GM19395 (cell line): ENCODE measurements at regions not wholly inside any gene's neighbourhood (a gene's known extent, or its start where the extent isn't known, plus 50 kb on each side); places are given as distances from the start of the nearest gene placed in this dataset.

Source experiments
- ATAC-seq: cut with Tn5 transposase; IDR thresholded peaks from one replicate; pipeline ENCODE4 v1.9.1; 2021; ENCODE audit warnings: mild to moderate bottlenecking, moderate library complexity; ENCODE audit not compliant: unreplicated experiment

DNA sequence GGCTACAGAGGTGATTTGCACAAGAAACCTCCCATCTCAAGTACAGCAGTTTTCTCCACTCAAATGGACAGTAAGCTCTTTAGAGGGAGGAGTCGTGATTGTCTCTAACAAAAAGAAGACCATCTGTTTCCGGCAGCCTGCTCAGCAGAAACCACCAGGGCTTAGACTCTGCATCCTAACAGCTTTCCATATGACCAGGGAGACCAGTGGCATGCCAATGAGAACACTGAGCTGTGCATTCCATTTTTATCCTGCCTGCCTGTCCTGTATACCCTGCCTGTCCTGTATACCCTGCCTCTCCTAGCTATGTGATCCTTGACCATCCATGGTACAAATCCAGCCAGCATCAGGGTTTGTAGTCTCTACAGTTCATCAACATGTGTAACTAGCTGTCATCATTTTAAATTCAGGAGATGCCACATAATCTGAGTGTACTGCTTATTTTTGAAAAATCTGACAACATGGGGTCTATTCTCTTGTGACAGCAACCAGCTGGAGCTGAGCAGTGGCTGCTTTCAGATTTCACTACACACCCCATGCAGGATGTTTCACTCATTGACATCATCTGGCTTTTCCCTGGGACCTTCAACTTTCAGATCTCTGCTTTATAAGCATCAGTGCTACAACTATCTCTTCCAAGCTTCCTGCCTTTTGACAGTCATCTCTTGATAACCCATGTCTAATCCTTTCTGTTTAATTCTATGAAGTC, 50.5 kb upstream of the POU2AF2 start:
- no peak for ATAC-seq

- no peak for ATAC-seq
These were observed 51.5 kb upstream of the POU2AF2 start for GRCh38 chr11:111193924-111194490.

DNA sequence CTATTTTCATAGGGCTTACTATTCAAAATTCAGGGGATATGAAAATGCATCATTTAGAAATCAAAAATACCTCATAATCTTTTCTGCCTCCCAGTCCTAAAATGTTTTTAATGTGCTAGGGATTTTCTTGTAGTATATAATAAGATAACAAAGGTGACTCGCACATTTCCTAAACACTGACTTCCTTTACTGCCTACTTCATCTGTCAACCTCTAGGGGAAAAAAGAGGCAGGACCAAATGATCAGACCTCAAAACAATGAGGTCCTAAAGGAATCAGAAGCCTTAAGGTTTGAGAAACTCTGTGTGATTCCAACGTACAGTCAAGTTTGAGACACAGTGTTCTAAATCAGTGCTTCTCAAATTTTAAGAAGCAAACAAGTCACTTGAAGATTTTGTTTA, 56.1 kb upstream of the POU2AF2 start:
- no peak for ATAC-seq

DNA sequence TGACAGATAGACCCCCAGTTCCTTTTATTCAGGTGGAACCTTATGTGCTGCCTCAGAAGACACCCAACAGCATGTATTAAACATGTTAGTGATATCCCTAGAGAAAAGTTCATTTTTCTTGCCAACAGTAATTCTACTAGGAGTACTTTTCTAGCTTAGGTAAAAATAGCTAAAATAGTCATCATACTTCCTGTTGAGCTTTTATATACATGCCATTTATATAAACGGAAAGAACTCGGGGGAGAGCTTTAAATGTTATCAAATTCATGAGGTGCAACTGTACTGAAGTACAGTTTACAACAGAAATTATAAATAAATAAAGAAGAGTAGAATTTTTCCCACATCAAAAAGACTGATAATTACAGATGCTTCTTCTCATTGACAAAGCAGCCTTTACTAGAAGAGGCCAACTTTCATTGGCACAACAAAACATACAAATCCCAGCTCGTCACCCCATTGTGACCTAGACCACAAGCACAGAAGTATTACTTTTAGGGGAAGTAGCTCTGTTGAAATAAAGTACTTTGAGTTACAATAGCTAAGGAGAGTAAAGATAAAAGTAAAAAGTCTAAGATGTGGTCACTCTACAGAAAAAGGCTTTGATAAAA, 59.1 kb upstream of the POU2AF2 start:
- no peak for ATAC-seq

GRCh38 chr11:111185266-111185665, 60.3 kb upstream of the POU2AF2 start:
- no peak for ATAC-seq

GRCh38 chr11:111183706-111184105, 61.8 kb upstream of the POU2AF2 start:
- no peak for ATAC-seq

DNA sequence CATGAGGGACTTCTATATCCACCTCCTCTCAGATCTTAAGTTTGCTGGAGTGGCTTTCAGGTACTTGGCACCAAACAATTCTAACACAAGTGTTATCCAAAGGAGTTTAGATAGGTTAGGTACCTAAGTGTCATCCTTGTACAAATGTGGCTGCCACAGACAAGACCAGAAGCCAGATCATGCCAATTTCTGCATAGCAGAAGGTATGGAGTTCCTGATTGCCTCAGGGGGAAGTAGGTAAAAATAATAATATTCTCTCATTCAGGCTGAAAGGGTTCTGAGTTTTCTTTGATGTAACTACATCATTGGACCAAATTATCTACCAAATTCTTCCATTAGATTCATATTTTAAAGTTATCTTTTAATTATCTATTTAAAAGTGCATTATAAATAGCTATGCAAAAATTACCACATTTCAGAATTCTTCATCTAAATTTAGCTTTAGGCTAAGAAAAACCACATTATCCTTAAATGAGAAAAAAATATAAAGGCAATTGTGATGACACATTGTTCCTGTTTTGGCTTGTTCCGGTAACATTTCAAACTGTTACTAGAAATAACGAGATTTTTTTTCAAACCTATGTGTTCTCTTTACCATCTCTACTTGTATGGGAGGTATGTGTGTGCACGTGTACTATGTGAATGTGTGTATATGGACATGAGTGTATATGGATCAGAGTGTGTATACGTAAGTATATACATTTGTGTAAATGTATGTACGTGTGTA, 66.2 kb upstream of the POU2AF2 start:
- no peak for ATAC-seq

DNA sequence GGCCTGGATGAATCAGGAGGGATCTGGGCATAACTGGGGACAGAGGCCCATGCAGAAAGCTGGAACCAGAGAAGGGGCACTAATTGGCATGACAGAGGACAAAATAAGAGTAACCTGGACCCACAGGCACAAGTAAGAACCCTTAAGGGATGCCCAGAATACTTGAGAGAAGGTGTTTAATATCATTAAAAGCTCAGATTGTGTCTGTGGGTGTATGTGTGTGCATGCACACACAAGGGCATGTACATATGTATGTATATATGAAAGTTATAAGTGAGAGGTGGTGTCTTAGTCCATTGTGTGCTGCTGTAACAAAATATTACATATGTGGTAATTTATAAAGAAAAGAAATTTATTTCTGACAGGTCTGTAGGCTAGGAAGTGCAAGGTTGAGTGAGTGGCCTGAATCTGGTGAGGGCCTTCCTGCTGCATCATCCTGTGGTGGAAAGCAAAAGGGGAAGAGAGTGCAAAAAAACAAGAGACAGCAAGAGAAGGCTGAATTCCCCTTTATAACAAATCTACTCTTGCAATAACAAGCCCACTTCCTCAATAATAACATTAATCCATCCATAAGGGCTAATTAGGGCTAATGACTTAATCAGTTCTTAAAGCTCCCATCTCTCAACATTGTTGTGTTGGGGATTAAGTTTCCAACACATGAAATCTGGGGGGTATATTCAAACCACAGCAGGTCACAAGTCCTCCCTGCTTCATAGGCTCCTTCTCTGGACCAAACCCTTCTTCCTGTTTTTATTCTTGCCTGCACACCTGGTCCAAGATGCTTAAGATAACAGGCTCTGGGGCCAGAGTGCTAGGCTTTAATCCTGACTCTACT, 68.3 kb upstream of the POU2AF2 start:
- peak; percentile 78 for ATAC-seq

DNA sequence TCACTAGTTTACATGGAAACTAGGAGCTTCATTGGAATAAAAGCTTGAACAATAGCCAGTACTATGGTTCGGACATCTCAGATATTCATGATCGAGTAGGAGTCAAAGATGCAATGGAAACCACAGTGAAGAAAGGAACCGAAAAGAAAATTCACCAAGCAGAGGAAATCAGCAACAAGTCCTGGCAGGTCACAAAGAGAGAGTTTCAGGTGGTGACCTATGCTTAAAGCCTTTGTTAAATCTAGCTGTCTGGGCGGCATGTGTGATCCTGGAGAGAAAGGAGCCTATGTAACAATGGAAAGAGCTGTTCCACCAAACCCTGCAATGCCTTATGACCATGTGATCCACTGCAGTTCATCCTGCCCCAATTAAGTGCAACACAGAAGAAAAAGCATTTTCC, 68.9 kb upstream of the POU2AF2 start:
- ATAC-seq: peak; percentile 57

DNA sequence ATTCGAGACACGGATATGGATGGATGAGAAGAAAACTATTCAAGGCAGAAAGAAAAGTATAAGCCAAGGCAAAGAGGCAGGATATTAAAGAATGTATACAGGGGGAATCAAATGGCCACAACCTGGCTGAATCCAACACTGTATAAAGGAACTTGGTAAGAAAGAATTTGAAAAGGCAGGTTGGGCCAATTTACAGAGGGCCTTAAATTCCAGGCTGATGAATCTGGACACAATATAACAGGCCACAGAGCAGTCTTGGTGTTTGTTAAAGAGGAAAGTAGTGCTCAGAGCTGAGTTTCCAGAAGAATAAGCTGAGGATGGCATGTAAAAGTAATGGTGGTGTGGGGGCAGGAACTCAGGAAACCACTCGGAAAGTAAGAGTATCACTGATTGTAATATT, 72.3 kb upstream of the POU2AF2 start:
- no peak for ATAC-seq

GRCh38 chr11:111172321-111172862, 73.1 kb upstream of the POU2AF2 start:
- no peak for ATAC-seq

DNA sequence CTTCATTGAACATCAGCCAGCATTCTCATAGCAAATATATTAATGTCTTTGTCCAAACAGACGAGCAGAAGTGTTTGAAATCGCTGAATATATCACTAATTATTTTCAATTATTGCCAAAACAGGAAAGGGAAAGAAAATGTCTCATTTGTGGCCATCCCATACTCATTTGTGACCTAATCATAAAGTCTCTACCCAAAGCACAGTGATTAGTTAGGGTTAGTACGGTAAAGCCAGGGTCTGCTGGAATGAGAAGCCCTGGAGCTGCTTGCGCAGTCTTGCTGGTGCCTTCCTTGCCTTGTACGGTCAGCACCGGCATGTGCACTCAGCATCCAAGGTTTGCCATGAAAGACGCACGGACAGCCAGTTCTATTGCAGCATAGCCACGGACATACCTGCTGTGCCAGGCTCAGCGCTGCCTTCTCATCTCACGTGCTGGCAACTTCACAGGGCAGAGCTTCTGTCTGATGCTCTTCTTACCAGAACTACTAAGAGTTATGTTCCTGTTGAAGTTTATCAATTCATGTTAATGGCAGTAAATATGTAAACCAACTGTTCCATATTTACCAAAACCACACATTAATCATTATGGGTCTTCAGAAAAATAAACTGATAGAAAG, 74.7 kb upstream of the POU2AF2 start:
- no peak for ATAC-seq

GRCh38 chr11:111169367-111169766, 76.2 kb upstream of the POU2AF2 start:
- ATAC-seq: no peak

GRCh38 chr11:111168871-111169270, 76.7 kb upstream of the POU2AF2 start:
- ATAC-seq: no peak

- ATAC-seq: no peak
These were observed 77.9 kb upstream of the POU2AF2 start for GRCh38 chr11:111167666-111168065.

DNA sequence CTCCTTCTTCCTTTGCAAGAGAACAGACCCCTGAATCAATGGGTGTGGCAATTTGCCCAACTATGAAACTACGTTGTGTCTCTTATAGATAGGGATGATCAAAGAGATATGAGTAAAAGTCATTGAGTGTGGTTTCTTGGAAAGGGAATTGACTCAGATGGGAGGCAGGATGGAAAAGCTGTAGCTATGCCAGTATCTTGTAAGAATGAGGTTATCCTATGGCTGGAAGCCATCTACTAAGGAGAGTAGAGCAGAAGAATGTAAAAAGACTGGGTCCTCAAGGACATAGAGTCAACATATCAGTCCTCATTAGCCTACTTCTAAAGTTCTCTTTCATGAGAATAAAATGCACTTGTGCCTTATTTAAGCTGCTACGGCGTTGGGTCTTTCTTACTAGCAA, 78.9 kb upstream of the POU2AF2 start:
- no peak for ATAC-seq

GRCh38 chr11:111162305-111162704, 83.2 kb upstream of the POU2AF2 start:
- no peak for ATAC-seq

GRCh38 chr11:111157571-111157970, 88.0 kb upstream of the POU2AF2 start:
- no peak for ATAC-seq

DNA sequence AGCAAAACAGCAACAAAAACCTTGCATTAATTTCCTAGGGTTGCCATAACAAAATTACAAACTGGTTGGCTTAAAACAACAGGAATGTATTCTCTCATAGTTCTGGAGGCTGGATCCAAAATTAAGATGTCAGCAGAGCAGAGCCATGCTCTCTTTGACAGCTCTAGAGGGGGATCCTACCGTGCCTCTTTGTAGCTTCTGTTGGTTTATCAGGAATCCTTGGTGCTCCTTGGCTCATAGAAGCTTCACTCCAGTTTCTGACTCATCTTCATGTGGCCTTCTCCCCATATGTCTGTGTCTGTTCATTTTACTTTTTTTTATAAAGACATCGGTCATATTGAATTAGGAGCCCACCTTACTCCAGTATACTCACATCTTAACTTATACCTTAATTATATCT, 90.5 kb upstream of the POU2AF2 start:
- no peak for ATAC-seq

DNA sequence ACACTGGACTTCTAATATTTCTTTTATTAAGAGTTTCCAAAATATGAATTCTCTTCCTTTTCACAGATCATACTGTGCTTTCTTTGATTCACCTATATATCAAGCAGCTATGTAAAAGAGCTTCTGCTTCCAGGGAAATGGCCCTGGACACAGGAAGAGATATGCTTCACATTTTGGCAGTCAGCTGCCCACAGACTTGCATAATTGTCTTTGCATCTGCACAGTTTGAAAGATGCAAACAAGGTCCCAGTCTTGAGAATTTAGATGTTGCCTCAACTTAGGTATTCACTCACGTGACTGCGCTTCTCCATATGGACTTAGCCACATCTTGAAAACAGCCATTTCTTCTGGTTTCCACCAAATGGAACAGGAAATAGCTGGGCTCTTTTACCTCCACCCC, 92.3 kb upstream of the POU2AF2 start:
- no peak for ATAC-seq
